SK-N-SH (cell line): ENCODE measurements at regions not wholly inside any gene's neighbourhood (a gene's known extent, or its start where the extent isn't known, plus 50 kb on each side); places are given as distances from the start of the nearest gene placed in this dataset.

Experiments used
- CTCF ChIA-PET: fragments of 300-600, 350-600 bp; formaldehyde crosslinking; extraction: SDS; loops from one replicate; lab custom pipeline; 2021; lab: Yijun Ruan, JAX
- POLR2A ChIA-PET: fragments of 350-600 bp; sonication (Branson Sonifier 250); formaldehyde crosslinking; extraction: SDS; loops from one replicate; lab custom pipeline; 2020; ENCODE audit warnings: antibody characterized with exemption, inconsistent platforms; lab: Yijun Ruan, JAX
- DNase-seq: peaks from one replicate; pipeline ENCODE4 v3.0.0; 2012
- H2AFZ ChIP-seq: fragments of 200-600 bp; sonication (generic); 2 replicates; pipeline ENCODE4 v1.8.1; 2016; ENCODE audit warnings: antibody characterized with exemption, mild to moderate bottlenecking, low read depth
- H3F3A ChIP-seq: fragments of 200-600 bp; sonication (generic); replicated peaks from 2 replicates; pipeline ENCODE3; 2016; ENCODE audit warnings: antibody characterized with exemption, mild to moderate bottlenecking; ENCODE audit not compliant: insufficient read depth
- H3K27ac ChIP-seq, 2 experiments: fragments of 200-500 bp in 1 of 2; fragments of 200-600 bp in 1 of 2; sonication (Bioruptor generic) in 1 of 2; sonication (generic), shearing (Covaris generic) in 1 of 2; 2 replicates each; pipeline versions ENCODE4 v1.5.1 to v1.6.1; 2014 to 2016; ENCODE audit warnings: low read depth in 2 of 2, inconsistent platforms in 1 of 2, low read length in 1 of 2, mild to moderate bottlenecking in 1 of 2, mixed read lengths in 1 of 2
- H3K27me3 ChIP-seq: fragments of 200-600 bp; sonication (generic), shearing (Covaris generic); 2 replicates; pipeline ENCODE4 v1.6.1; 2016; ENCODE audit warnings: mixed run types; ENCODE audit not compliant: insufficient read depth
- H3K36me3 ChIP-seq, 2 experiments: fragments of 200-500 bp in 1 of 2; fragments of 200-600 bp in 1 of 2; sonication (Bioruptor generic) in 1 of 2; sonication (generic) in 1 of 2; replicated peaks in 1 of 2; 2 replicates each; pipeline versions ENCODE3 to v1.5.1; 2014 to 2016; ENCODE audit warnings: low read length in 1 of 2, mild to moderate bottlenecking in 1 of 2; ENCODE audit not compliant: insufficient read depth in 2 of 2, control insufficient read depth in 1 of 2
- H3K4me1 ChIP-seq, 2 experiments: fragments of 200-500 bp in 1 of 2; fragments of 200-600 bp in 1 of 2; sonication (Bioruptor generic) in 1 of 2; sonication (generic), shearing (Covaris generic) in 1 of 2; 2 replicates each; pipeline versions ENCODE4 v1.5.1 to v1.6.1; 2014 to 2016; ENCODE audit warnings: low read depth in 1 of 2, low read length in 1 of 2, mixed run types in 1 of 2; ENCODE audit not compliant: insufficient read depth in 2 of 2, control insufficient read depth in 1 of 2
- H3K4me2 ChIP-seq: fragments of 200-600 bp; sonication (generic), shearing (Covaris generic); 2 replicates; pipeline ENCODE4 v1.6.1; 2017; ENCODE audit warnings: mixed run types
- H3K4me3 ChIP-seq, 2 experiments: fragments of 200-500 bp in 1 of 2; fragments of 200-600 bp in 1 of 2; sonication (Bioruptor generic) in 1 of 2; sonication (generic), shearing (Covaris generic) in 1 of 2; 2 replicates each; pipeline versions ENCODE4 v1.5.1 to v1.8.1; 2014 to 2016; ENCODE audit warnings: low read depth in 2 of 2, inconsistent platforms in 1 of 2, low read length in 1 of 2, mild to moderate bottlenecking in 1 of 2, mixed read lengths in 1 of 2, moderate library complexity in 1 of 2
- H3K79me2 ChIP-seq: fragments of 200-600 bp; sonication (generic); 2 replicates; pipeline ENCODE4 v1.8.1; 2017; ENCODE audit warnings: mild to moderate bottlenecking; ENCODE audit not compliant: insufficient read depth
- H3K9ac ChIP-seq: fragments of 200-600 bp; sonication (generic); 2 replicates; pipeline ENCODE4 v1.6.1; 2017; ENCODE audit warnings: mixed run types
- H3K9me2 ChIP-seq: fragments of 200-600 bp; sonication (generic); 2 replicates; pipeline ENCODE4 v1.6.1; 2017; ENCODE audit warnings: mixed run types
- H3K9me3 ChIP-seq: fragments of 200-600 bp; sonication (generic); 2 replicates; pipeline ENCODE4 v1.6.1; 2017; ENCODE audit warnings: mixed run types, mild to moderate bottlenecking, moderate library complexity
- H4K20me1 ChIP-seq: fragments of 200-600 bp; sonication (generic); 2 replicates; pipeline ENCODE4 v1.6.1; 2017; ENCODE audit warnings: mild to moderate bottlenecking, mixed run types; ENCODE audit not compliant: insufficient read depth
- CHD2 ChIP-seq: fragments of 150-350 bp; IDR thresholded peaks from 2 replicates; pipeline ENCODE4 v1.6.1; 2018; ENCODE audit warnings: low read length; ENCODE audit not compliant: partially characterized antibody
- CTCF ChIP-seq: fragments of 200-600 bp; sonication (generic); IDR thresholded peaks from 2 replicates; pipeline ENCODE4 v1.6.1; 2017; ENCODE audit warnings: antibody characterized with exemption, mild to moderate bottlenecking, moderate library complexity
- FOXM1 ChIP-seq: IDR thresholded peaks from 2 replicates; pipeline ENCODE4 v1.4.0; 2012; ENCODE audit warnings: low read depth, mild to moderate bottlenecking
- GABPA ChIP-seq: IDR thresholded peaks from 2 replicates; pipeline ENCODE4 v1.4.0; 2012; ENCODE audit warnings: low read depth, mild to moderate bottlenecking
- GATA2 ChIP-seq: sonication (generic); formaldehyde crosslinking; IDR thresholded peaks from 2 replicates; pipeline ENCODE4 v1.5.0; 2020; ENCODE audit warnings: mild to moderate bottlenecking, missing genetic modification reagents
- IRF3 ChIP-seq: fragments of 150-350 bp; IDR thresholded peaks from 2 replicates; pipeline ENCODE4 v1.6.1; 2016; ENCODE audit warnings: mild to moderate bottlenecking, low read depth, low read length
- JUND ChIP-seq: IDR thresholded peaks from 2 replicates; pipeline ENCODE4 v1.4.0; 2012
- MXI1 ChIP-seq: IDR thresholded peaks from 2 replicates; pipeline ENCODE4 v1.6.1; 2012; ENCODE audit warnings: mild to moderate bottlenecking, low read depth, low read length, improper control_type of control experiment
- NFIC ChIP-seq: IDR thresholded peaks from 2 replicates; pipeline ENCODE4 v1.4.0; 2012; ENCODE audit warnings: borderline replicate concordance
- PBX3 ChIP-seq: IDR thresholded peaks from 2 replicates; pipeline ENCODE4; 2012
- POLR2AphosphoS5 ChIP-seq: IDR thresholded peaks from 2 replicates; pipeline ENCODE4 v1.6.1; 2012; ENCODE audit warnings: low read depth, low read length
- RAD21 ChIP-seq: IDR thresholded peaks from 2 replicates; pipeline ENCODE4 v1.6.1; 2012; ENCODE audit warnings: mild to moderate bottlenecking, low read length
- RXRA ChIP-seq: IDR thresholded peaks from 2 replicates; pipeline ENCODE4 v1.4.0; 2012; ENCODE audit warnings: low read depth, mild to moderate bottlenecking, borderline replicate concordance
- TCF12 ChIP-seq: IDR thresholded peaks from 2 replicates; pipeline ENCODE4 v1.4.0; 2012
- TEAD4 ChIP-seq: IDR thresholded peaks from 2 replicates; pipeline ENCODE4 v1.4.0; 2012; ENCODE audit warnings: mild to moderate bottlenecking, borderline replicate concordance; ENCODE audit not compliant: insufficient read depth
- USF1 ChIP-seq: IDR thresholded peaks from 2 replicates; pipeline ENCODE4 v1.4.0; 2012; ENCODE audit warnings: low read depth, borderline replicate concordance
- USF2 ChIP-seq: fragments of 150-350 bp; IDR thresholded peaks from 2 replicates; pipeline ENCODE4 v1.6.1; 2017; ENCODE audit warnings: antibody characterized with exemption, low read length, low read depth, borderline replicate concordance
- YY1 ChIP-seq: IDR thresholded peaks from 2 replicates; pipeline ENCODE4 v1.4.0; 2012; ENCODE audit warnings: low read depth, mild to moderate bottlenecking
- WGBS: methylation state at CpG from one replicate; pipeline ENCODE4 v1.1.6; 2017; ENCODE audit warnings: low lambda C conversion rate; 5-methylcytosine and 5-hydroxymethylcytosine counted together

- Histone ChIP-seq H3K79me2 (no peaks in the 10 kb centered on the region), H3K9me2 (no peaks in the 10 kb centered on the region), H3K36me3 (no peaks in the 10 kb centered on the region), H3K27me3 (no peaks in the 10 kb centered on the region), H2AFZ (no peak overlapping the region), H3K9ac (no peak overlapping the region), H4K20me1 (no peaks in the 10 kb centered on the region), H3K4me3 (no peak overlapping the region), H3K9me3 (peaks cover 2% of the 10 kb centered on the region; the same call in 1 of the 2 replicates), H3K4me1 (no peaks in the 10 kb centered on the region), H3F3A (no peaks in the 10 kb centered on the region), H3K4me2 (no peak overlapping the region), H3K27ac (no peak overlapping the region)
- TF ChIP-seq RXRA, result no peak
- no peak for TF ChIP-seq TCF12
- no peak for TF ChIP-seq MXI1
- no peak for TF ChIP-seq PBX3
- TF ChIP-seq USF1, result no peak
- no peak for TF ChIP-seq USF2
- TF ChIP-seq NFIC, result no peak
- no peak for TF ChIP-seq JUND
- TF ChIP-seq YY1, result no peak
- TF ChIP-seq IRF3, result no peak
- no peak for TF ChIP-seq TEAD4
- TF ChIP-seq FOXM1, result no peak
- TF ChIP-seq CTCF, result no peak
- no peak for TF ChIP-seq CHD2
- TF ChIP-seq GATA2 (CRISPR knock-in tag), result no peak
- no peak for TF ChIP-seq RAD21
- no peak for TF ChIP-seq GABPA
- no peak for TF ChIP-seq POLR2AphosphoS5
- no peak for DNase-seq
- ChIA-PET CTCF (no interaction called here), POLR2A (no interaction called here)
- WGBS, result 20% methylated on average over 19 of the region's 20 CpGs
Observed at GRCh38 chr22:48185071-48186055, 1422.9 kb downstream of the TBC1D22A start.
